ENCODE measurements at regions not wholly inside any gene's neighbourhood (a gene's known extent, or its start where the extent isn't known, plus 50 kb on each side); places are given as distances from the start of the nearest gene placed in this dataset.

DNA sequence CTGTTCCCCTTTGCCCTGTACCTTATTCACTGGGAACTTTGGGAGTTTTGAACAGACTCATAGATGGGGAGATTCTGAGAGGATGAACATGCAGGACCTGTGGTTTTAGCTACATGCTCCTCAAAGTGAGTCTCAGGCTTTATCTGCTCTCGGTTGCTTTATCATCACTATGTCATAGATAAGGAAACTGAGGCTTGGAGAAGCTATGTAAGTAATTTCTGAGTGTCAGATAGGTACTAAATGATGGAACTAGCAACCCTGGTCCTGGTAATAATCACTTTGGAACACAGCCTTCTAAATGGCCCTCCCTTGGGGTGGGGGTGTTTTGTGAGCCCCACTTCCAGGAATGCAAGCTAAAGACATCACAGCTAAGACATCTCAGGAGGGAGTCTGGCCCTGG is 186.2 kb upstream of the MEX3C start (continued):
- TF ChIP-seq, protein P1, sequence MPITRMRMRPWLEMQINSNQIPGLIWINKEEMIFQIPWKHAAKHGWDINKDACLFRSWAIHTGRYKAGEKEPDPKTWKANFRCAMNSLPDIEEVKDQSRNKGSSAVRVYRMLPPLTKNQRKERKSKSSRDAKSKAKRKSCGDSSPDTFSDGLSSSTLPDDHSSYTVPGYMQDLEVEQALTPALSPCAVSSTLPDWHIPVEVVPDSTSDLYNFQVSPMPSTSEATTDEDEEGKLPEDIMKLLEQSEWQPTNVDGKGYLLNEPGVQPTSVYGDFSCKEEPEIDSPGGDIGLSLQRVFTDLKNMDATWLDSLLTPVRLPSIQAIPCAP (CRISPR knock-in tag; IDR thresholded peaks at IDR 0.05; ENCODE audit: borderline replicate concordance), result no peak

DNA sequence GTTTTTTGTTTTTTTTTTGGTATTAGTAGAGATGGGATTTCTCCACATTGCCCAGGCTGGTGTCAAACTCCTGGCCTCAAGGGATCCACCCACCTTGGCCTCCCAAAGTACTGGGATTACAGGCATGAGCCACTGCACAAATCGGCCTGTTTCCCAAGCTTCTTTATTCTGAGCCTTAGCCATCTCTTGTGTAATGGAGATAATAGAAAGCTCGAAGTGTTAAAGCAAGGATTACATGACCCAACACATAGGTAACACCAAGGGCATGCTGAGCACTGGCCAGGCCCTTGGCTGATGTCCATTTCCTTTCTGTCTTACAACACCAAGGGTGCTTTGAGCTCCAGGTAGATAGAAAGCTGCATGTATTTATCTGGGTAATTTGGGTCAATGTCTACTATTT is 187.8 kb upstream of the MEX3C start:
- no peaks in the 10 kb centered on the region for H3K4me1 ChIP-seq (replicated peaks in 1 of 2; ENCODE audit: control insufficient read depth in 2 of 2, insufficient read depth in 2 of 2, low read length in 2 of 2)
- no peak for ATAC-seq
- no peaks in the 10 kb centered on the region for H3K27me3 ChIP-seq (ENCODE audit: control insufficient read depth in 2 of 2, insufficient read depth in 2 of 2, low read length in 2 of 2)
- no peak overlapping the region for H3K9ac ChIP-seq (ENCODE audit: insufficient read depth in 1 of 2, low read depth in 2 of 2, low read length in 2 of 2)
- no peak for DNase-seq (ENCODE audit: extremely low read depth in 1 of 4, low spot score in 3 of 4)
- H3K79me2 ChIP-seq (ENCODE audit: control insufficient read depth, insufficient read depth, low read length), result no peaks in the 10 kb centered on the region
- CTCF ChIA-PET (ENCODE audit: low intra/inter-chr PET ratio), result no interaction called here
- H3K4me3 ChIP-seq, result no peak overlapping the region
- no peak overlapping the region for H3K4me2 ChIP-seq (ENCODE audit: insufficient read depth, low read length)
- H4K20me1 ChIP-seq (replicated peaks; ENCODE audit: control insufficient read depth, insufficient read depth, low read length), result no peaks in the 10 kb centered on the region
- no peak for FAIRE-seq
- POLR2A ChIA-PET, result no interaction called here
- H3K9me1 ChIP-seq (ENCODE audit: control insufficient read depth, insufficient read depth, low read length), result no peaks in the 10 kb centered on the region
- H2AFZ ChIP-seq (ENCODE audit: low read depth, low read length), result no peak overlapping the region
- H3K36me3 ChIP-seq (ENCODE audit: control insufficient read depth, insufficient read depth, low read length), result no peaks in the 10 kb centered on the region
- 5% methylated on average over 2 of the region's 2 CpGs for WGBS (ENCODE audit: insufficient coverage, low coverage, missing lambda C conversion rate)
- no TSS peak for BruUV-seq (replicated peaks)
- H3K9me3 ChIP-seq (replicated peaks; ENCODE audit: control insufficient read depth, insufficient read depth, low read depth, low read length), result no peaks in the 10 kb centered on the region
- no peak overlapping the region for H3K27ac ChIP-seq (ENCODE audit: extremely low read depth, low read depth, low read length)
- in situ Hi-C loops (cut with MboI), result no loop called here
- intact Hi-C loops (cut with micrococcal nuclease), result loop anchor here (10.0 kb wide), 1 partner anchor 280 kb away; no protein-coding TSS in a partner anchor
- TF ChIP-seq, protein P2, sequence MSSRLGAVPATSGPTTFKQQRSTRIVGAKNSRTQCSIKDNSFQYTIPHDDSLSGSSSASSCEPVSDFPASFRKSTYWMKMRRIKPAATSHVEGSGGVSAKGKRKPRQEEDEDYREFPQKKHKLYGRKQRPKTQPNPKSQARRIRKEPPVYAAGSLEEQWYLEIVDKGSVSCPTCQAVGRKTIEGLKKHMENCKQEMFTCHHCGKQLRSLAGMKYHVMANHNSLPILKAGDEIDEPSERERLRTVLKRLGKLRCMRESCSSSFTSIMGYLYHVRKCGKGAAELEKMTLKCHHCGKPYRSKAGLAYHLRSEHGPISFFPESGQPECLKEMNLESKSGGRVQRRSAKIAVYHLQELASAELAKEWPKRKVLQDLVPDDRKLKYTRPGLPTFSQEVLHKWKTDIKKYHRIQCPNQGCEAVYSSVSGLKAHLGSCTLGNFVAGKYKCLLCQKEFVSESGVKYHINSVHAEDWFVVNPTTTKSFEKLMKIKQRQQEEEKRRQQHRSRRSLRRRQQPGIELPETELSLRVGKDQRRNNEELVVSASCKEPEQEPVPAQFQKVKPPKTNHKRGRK (tag; IDR thresholded peaks at IDR 0.05), result no peak
- TF ChIP-seq MCM2 (IDR thresholded peaks at IDR 0.05; ENCODE audit: low read depth) (no peak), ASH1L (IDR thresholded peaks at IDR 0.05; ENCODE audit: borderline replicate concordance, low read depth, partially characterized antibody) (no peak), FOXK2 (conservative IDR thresholded peaks at IDR 0.05 in 1 of 2, IDR thresholded peaks at IDR 0.05 in 1 of 2; ENCODE audit: low read depth in 2 of 2) (no peak), FOXP1 (CRISPR knock-in tag; IDR thresholded peaks at IDR 0.05) (no peak), CCNT2 (IDR thresholded peaks at IDR 0.05; ENCODE audit: borderline replicate concordance, extremely low read depth, insufficient read length, low read depth, low read length) (no peak), SAFB2 (IDR thresholded peaks at IDR 0.05; ENCODE audit: borderline replicate concordance, low read depth, low read length, severe bottlenecking) (no peak), CAMTA2 (CRISPR knock-in tag; conservative IDR thresholded peaks at IDR 0.05) (no peak), JUND (IDR thresholded peaks at IDR 0.05; ENCODE audit: borderline replicate concordance, low read depth, low read length) (no peak), JUND (tag; IDR thresholded peaks at IDR 0.05; ENCODE audit: borderline replicate concordance, low read depth, low read length) (no peak)
- TF ChIP-seq, protein P3, sequence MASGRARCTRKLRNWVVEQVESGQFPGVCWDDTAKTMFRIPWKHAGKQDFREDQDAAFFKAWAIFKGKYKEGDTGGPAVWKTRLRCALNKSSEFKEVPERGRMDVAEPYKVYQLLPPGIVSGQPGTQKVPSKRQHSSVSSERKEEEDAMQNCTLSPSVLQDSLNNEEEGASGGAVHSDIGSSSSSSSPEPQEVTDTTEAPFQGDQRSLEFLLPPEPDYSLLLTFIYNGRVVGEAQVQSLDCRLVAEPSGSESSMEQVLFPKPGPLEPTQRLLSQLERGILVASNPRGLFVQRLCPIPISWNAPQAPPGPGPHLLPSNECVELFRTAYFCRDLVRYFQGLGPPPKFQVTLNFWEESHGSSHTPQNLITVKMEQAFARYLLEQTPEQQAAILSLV (tag; IDR thresholded peaks at IDR 0.05), result no peak
- TF ChIP-seq, protein P4, sequence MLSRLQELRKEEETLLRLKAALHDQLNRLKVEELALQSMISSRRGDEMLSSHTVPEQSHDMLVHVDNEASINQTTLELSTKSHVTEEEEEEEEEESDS (CRISPR knock-in tag; IDR thresholded peaks at IDR 0.05), result no peak
- TF ChIP-seq, protein P5, sequence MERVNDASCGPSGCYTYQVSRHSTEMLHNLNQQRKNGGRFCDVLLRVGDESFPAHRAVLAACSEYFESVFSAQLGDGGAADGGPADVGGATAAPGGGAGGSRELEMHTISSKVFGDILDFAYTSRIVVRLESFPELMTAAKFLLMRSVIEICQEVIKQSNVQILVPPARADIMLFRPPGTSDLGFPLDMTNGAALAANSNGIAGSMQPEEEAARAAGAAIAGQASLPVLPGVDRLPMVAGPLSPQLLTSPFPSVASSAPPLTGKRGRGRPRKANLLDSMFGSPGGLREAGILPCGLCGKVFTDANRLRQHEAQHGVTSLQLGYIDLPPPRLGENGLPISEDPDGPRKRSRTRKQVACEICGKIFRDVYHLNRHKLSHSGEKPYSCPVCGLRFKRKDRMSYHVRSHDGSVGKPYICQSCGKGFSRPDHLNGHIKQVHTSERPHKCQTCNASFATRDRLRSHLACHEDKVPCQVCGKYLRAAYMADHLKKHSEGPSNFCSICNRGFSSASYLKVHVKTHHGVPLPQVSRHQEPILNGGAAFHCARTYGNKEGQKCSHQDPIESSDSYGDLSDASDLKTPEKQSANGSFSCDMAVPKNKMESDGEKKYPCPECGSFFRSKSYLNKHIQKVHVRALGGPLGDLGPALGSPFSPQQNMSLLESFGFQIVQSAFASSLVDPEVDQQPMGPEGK (CRISPR knock-in tag; IDR thresholded peaks at IDR 0.05; ENCODE audit: borderline replicate concordance), result no peak

Data from K562 (cell line).